AG10803 (cell line): ENCODE measurements at regions not wholly inside any gene's neighbourhood (a gene's known extent, or its start where the extent isn't known, plus 50 kb on each side); places are given as distances from the start of the nearest gene placed in this dataset.
"Not testable (repeated sequence)": the region's sequence is repeated elsewhere in the genome, so short reads cannot be mapped to it uniquely, and the experiment has no call there.

ENCODE experiments used
- DNase-seq: peaks from one replicate; pipeline ENCODE4 v3.0.0; 2010; ENCODE audit warnings: low read depth
- H3K4me3 ChIP-seq: 2 replicates; pipeline ENCODE4 v1.5.1; 2011; ENCODE audit warnings: mild to moderate bottlenecking, low read length, control low read depth
- CTCF ChIP-seq: conservative IDR thresholded peaks from 2 replicates; pipeline ENCODE4 v1.5.1; 2011; ENCODE audit warnings: mild to moderate bottlenecking, low read length, control low read depth, inconsistent platforms

DNA sequence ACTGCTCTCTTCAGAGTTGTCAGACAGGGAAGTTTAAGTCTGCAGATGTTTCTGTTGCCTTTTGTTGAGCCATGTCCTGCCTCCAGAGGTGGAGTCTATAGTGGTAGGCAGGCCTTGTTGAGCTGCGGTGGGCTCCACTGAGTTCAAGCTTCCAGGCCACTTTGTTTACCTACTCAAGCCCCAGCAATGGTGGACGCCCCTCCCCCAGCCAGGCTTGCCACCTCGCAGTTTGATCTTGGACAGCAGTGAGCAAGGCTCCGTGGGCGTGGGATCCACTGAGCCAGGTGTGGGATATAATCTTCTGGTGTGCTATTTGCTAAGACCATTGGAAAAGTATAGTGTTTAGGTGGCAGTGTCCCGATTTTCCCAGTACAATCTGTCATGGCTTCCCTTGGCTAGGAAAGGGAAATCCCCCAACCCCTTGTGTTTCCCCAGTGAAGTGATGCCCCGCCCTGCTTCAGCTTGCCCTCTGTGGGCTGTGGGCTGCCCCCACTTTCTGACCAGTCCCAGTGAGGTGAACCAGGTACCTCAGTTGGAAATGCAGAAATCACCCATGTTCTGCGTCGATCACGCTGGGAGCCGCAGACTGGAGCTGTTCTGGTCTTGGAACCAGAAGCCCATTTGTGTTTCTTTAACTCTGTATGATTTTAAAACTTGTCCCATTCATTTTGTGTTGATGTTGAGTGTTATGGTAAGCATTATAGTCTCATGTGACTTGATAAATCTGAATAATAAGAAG lies 89.2 kb upstream of the CALCR start:
- TF ChIP-seq CTCF = no peak
- H3K4me3 ChIP-seq = no peak overlapping the region
- DNase-seq = no peak

DNA sequence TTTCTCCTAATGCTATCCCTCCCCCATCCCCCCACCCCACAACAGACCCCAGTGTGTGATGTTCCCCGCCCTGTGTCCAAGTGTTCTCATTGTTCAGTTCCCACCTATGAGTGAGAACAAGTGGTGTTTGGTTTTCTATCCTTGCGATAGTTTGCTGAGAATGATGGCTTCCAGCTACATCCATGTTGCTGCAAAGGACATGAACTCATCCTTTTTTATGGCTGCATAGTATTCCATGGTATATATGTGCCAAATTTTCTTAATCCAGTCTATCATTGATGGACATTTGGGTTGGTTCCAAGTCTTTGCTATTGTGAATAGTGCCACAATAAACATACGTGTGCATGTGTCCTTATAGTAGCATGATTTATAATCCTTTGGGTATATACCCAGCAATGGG lies 83.6 kb upstream of the CALCR start:
- H3K4me3 ChIP-seq, DNase-seq: not testable (repeated sequence)

DNA sequence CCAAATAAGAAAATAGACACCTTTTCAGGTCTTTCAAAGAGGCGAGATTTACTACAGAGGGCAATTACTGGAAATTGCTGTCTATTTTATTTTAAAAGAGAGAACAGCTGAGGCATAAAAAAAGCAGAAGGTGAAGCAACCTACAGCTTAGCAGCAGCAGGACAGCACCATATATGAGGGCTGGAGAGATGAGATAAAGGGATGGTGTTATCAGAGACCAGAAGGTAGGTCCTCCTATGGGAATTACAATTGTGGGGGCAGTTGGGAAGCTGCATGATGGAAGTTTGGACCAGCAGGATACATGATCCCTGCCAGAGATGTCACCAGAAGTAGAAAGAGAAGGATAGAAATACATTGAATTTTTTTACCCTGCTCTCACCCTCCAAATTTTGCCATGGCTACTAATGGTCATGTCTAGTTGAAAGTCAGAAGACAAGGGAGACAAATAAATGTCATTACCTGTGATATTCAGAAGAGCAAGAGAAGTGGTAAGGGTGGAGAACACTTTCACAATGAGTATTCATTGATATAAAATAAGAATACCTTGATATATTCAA lies 77.2 kb upstream of the CALCR start:
- TF ChIP-seq CTCF = no peak
- H3K4me3 ChIP-seq = no peak overlapping the region
- no peak for DNase-seq

DNA sequence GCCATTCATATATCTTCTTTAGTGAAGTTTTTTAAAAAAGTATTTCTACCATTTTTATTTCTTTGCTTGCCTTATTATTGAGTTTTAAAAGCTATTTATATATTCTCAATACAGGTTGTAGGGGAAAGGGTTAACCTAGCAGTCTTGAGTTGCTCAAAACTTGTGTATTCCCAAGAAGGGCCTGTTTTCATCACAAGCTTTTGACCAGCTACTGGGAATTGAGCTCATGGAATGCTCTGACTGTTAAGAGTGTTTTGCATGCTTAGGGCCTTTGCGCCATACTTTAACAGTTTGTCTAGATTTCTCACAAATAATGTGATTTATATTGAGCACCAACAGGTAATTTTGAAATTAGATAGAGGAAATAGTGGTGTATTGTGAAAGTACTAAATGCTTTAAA lies 72.0 kb upstream of the CALCR start:
- DNase-seq = no peak
- H3K4me3 ChIP-seq = no peak overlapping the region
- no peak for TF ChIP-seq CTCF

- H3K4me3 ChIP-seq = no peak overlapping the region
- no peak for TF ChIP-seq CTCF
- no peak for DNase-seq
These were observed 61.8 kb upstream of the CALCR start for GRCh38 chr7:93636276-93636675.

- DNase-seq = no peak
- H3K4me3 ChIP-seq = no peak overlapping the region
- no peak for TF ChIP-seq CTCF
These were observed 57.8 kb upstream of the CALCR start for GRCh38 chr7:93632371-93632770.

DNA sequence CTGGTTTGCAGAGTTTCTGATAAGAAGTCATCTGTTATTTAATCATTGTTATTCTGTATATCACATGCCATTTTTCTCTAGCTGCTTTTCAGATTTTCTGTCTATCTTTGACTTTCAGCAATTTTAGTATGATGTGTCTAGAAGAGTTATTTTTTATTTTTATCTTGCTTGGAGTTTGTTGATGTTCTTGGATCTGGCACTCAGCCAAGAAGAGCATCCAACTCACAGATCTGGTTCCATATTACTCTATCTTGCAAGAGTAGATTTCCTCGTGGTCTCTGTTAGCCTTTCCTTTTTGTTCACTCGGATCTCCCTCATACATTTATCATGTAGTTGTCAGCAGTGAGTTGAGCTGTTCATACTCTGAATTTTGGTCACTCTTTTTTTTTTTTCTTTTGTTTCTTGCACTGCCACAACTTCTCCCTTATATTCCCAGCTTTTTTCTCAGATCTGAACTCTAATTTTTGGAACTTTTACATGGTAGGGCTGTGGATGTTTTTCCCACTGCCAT lies 54.8 kb upstream of the CALCR start:
- no peak for TF ChIP-seq CTCF
- DNase-seq = no peak
- no peak overlapping the region for H3K4me3 ChIP-seq
